Caki2 (cell line): ENCODE measurements at regions not wholly inside any gene's neighbourhood (a gene's known extent, or its start where the extent isn't known, plus 50 kb on each side); places are given as distances from the start of the nearest gene placed in this dataset.

ENCODE experiments used
- DNase-seq: peaks from one replicate; pipeline ENCODE4 v3.0.0-alpha.2; 2015; ENCODE audit warnings: low read depth
- in situ Hi-C: cut with HindIII; loops from 2 replicates; pipeline ENCODE4 v1.10.0; 2016; ENCODE audit warnings: low sequenced_read_pairs, low pct_unique_long_range_greater_than_20kb, mixed read lengths

DNA sequence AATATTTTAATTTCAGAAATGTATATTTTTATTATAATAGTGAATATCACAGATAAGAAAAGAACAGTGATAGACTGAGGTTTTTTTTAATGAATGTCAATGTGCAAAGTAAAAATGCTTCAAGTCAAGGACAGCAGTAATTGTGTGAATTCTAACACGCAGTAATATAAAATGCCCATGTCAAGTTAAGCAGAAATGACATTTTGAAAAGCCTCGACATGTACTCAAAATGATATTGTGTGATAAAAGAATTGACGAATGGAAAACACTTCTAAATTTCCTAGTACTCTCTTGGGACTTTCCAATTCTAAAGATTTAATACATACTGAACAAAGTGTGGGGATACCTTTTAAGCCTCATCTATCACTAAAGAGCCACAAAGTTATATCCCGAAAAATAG lies 172.6 kb downstream of the SLITRK6 start:
- in situ Hi-C loops: no loop called here
- DNase-seq: no peak

- DNase-seq: no peak
- in situ Hi-C loops: no loop called here
These were observed 179.9 kb downstream of the SLITRK6 start for GRCh38 chr13:85619321-85619720.

- in situ Hi-C loops: no loop called here
- no peak for DNase-seq
These were observed 180.7 kb downstream of the SLITRK6 start for GRCh38 chr13:85618521-85618920.

DNA sequence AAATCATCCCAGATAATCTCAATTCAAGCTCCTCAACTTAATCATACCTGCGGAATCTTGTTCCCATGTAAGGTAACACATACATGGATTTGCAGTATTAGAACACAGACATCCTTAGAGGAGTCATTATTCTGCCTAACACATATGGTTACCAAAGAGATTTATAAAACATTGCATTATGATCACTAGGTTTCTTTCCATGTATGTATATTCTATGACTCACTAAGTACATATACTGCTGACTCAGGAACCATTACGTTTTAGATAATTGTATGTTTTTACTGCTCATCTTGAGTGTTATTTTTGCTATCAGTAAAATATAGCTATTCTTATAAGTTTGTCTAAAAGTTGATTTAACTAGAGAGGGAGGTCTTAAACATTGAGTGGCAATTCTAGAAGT lies 182.9 kb downstream of the SLITRK6 start:
- in situ Hi-C loops: no loop called here
- DNase-seq: no peak

DNA sequence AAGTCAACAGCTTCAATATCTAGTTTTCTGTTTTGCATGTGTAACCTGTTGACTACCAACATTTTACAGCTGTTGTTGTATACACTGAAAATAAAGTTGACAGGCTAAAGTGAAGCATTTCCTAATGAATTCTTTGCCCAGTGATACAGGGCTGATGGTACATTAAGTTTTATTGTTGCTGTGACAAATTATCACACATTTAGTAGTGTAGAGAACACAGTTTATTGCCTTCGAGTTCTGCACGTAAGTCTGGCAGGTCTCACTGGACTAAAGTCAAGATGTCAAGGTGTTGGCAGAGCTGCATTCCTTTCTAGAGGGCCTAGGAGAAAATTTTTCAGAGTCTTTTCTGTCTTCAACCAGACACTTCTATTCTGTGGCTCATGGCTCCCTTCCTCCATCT lies 184.2 kb downstream of the SLITRK6 start:
- in situ Hi-C loops: no loop called here
- no peak for DNase-seq

DNA sequence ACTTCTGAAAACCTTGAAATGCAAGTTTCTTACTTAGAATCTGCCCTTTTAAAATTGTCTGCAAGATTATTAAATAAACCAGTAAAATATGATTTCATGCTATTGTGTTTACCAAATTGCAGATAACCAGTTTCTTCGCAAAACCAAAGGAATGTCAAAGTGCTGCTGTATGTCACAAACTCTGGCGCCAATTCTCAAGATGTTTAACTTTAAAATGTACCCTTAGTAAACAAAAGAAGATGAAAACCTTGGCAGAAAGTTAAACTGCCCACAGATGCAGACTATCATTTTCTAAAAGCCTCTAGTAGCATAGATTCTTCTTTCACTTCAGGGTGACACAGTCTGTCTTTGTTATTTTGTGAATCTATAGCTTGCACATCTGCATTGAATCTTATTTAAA lies 189.2 kb downstream of the SLITRK6 start:
- DNase-seq: no peak
- in situ Hi-C loops: no loop called here

DNA sequence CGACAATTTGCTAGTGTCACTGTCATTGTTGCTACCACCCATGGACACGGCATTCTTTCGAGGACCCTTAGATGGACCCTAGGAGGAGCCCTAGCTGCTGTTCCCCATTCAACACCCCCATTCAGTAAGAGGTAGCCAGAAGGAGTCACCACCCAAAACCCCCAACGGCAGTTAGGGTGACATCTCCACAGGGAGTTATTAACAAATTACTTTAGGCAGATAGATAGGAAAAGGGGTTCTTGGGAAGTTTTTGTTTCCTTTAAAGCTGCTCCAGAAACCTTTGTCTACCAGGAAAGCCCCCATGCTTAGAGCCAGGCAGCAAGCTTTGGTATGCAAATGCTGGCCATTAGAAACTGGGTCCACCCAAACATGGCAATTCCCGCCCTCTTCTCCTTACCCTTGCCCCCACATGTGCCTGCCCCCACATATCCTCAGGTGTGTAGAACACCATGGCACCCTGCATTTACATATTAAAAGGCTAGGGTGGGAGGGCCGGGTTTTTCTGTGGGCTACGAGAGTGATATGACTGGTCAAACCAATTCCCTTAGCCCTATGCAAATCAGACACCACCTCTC lies 190.9 kb downstream of the SLITRK6 start:
- DNase-seq: no peak
- in situ Hi-C loops: no loop called here

- in situ Hi-C loops: no loop called here
These were observed 195.5 kb downstream of the SLITRK6 start for GRCh38 chr13:85603735-85604134.

DNA sequence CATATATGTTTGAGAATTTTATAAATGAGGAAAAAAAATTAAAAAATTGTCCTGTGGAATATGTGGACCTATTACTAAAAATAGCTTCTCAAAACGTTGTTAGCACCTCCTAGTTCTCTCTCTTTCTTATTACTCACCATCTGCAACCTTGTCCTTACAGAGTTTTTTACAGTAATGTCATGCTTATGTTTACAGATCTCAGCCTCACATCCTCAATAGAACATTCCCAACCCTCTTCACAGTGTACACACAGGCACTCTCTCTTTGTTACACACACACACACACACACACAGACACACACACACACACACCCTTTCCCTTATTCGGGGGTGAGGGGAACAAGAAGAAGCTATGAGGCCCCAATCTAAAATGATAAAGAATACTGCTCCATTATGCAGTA lies 197.7 kb downstream of the SLITRK6 start:
- no peak for DNase-seq
- in situ Hi-C loops: no loop called here

More at GRCh38 chr13:85603735-85604134, 195.5 kb downstream of the SLITRK6 start:
- no peak for DNase-seq

DNA sequence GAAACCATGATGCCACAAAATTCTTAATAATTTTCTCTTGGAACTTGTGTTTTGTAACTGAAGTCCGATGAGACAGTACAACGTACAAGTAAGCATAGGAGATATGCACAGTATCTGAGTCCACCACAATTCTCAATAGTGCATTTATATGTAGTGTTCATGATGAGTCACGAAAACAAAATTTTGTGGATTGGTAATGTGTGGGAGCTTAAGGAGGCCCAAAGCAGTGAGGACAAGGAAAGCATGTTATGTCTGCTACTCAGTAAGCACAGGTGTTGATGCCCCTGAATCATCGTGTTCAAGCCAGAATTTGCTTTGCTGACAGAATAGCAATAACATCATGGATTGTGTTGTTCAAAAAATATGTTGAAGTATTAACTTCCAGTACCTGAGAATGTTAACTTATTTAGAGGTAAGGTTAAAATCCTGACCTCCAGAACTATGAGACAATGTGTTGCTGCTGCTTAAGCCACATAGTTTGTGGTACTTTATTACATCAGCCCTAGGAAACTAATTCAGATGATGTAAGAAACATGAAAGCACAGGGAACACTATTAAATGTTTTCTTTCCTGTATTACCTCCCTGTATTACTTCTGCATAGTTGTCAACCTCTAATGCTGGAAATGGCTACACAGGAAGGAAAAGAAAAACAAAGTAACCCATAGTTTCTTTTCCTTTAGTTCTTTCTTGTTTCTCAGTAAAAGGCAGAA lies 201.3 kb downstream of the SLITRK6 start:
- in situ Hi-C loops: no loop called here

DNA sequence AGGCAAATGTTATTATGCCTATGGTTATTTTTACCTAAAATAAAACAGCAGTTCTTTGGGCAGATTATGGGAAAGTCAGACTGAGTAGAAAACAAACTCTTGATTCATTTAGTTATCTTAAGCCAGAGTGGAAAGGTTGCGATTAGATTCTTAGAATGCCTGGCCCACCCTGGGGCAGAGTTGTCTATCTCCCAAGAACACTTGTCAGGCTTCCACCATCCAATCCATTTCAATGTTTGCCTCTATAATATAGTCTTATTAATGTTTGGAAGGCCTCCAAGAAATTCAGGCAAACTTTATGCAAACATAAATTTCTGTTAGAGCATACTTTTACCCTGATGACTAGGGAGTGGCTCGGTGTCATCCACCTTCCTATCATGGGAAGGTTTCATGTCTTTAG lies 207.0 kb downstream of the SLITRK6 start:
- in situ Hi-C loops: no loop called here
- DNase-seq: no peak

More for the DNA sequence above, 201.3 kb downstream of the SLITRK6 start:
- DNase-seq: no peak

GRCh38 chr13:85590231-85590931 lies 208.8 kb downstream of the SLITRK6 start:
- in situ Hi-C loops: no loop called here
- no peak for DNase-seq

DNA sequence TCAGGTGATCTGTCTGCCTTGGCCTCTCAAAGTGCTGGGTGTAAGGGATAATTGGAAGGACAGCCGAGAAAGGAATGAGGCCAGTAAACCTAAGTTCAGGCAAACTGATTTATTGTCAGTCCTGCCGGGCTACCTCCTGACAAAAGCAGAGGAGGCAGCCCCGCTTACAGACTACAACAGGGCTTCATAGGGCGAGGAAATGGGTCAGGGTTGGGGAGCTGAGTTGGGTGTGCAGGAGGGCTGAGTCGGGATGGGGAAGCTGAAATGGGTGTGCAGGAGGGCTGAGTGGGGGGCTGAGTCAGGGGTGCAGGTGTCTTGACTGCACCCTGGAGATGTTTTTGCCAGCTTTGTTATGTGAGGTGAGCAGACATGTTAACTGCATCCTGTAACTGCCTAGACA lies 210.2 kb downstream of the SLITRK6 start:
- DNase-seq: no peak
- in situ Hi-C loops: no loop called here

GRCh38 chr13:85588359-85588758 lies 210.9 kb downstream of the SLITRK6 start:
- DNase-seq: no peak
- in situ Hi-C loops: no loop called here

DNA sequence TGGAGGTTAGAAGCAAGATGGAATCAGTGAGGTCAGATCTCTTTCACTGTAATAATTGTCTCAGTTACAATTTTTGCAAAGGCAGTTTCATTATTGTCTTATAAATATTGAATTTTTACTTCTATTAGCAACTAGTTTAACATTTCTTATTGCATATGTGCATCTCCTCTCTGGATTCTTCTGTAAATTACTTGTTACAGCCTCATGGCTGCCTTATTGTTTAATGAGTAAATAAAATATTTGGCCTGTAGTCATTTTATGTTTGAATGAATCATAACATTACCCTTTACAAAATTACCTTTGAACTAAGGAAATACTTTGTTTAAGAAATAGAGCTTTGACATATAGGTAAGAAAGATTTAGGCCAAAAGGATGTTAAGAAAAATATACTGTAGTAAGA lies 212.4 kb downstream of the SLITRK6 start:
- in situ Hi-C loops: no loop called here
- DNase-seq: no peak

GRCh38 chr13:85586422-85586831 lies 212.8 kb downstream of the SLITRK6 start:
- DNase-seq: peak; percentile 0
- in situ Hi-C loops: no loop called here

DNA sequence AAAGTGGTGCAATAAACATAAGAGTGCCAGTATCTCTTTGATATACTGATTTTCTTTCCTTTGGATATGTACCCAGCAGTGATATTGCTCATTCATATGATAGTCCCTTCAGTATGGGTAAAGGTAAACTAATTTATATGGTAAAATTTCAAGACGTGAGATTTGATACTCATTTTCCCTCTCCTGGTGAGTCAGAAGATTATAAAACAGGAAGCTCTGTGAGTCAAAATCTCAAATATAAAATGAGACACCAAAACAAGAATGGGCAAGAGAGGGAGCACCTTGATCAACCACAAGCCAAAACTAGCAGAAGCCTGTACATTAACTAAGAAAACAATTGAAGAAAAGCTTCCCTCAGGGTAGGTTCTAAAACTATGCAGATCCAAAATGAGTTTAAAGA lies 216.3 kb downstream of the SLITRK6 start:
- in situ Hi-C loops: no loop called here
- no peak for DNase-seq

DNA sequence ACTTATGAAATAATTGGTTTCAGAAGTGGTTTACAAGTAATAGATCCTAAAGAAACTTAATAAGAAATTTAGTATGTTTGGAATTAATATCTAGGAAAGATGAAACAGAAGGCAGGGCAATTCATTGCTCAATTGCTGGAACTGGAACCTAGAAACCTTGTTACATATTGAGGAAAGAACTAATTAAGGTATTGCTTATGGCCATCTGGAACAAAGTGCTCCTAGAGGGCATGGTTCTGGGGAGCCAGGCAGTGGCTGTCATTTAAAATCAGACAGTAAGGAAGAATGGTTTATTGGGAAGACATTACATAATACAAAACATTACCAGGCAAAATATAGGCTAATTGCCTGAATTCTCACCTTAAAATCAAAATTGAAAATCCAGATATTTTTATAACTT lies 224.1 kb downstream of the SLITRK6 start:
- DNase-seq: no peak
- in situ Hi-C loops: no loop called here

GRCh38 chr13:85567909-85568308 lies 231.3 kb downstream of the SLITRK6 start:
- in situ Hi-C loops: no loop called here
- DNase-seq: no peak

DNA sequence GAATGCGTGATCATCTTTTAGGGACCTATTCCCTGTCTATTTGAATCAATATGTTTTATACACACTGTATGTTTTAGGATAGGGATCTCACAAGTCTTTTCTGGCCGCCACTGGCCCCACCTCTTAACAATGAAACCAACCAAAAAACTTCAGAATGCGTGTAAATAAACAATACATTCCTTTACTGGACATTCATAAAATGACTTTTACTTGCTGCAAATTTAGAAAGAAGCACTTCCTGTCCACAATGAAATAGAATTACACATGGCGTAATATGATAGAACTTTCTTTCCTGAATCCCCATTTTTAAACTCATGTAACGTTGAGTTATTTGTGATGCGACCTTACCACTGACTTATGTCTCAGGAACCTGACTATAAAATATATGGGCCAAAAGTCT lies 233.6 kb downstream of the SLITRK6 start:
- no peak for DNase-seq

More for the DNA sequence above, 233.6 kb downstream of the SLITRK6 start:
- in situ Hi-C loops: no loop called here
